ENCODE measurements at regions not wholly inside any gene's neighbourhood (a gene's known extent, or its start where the extent isn't known, plus 50 kb on each side); places are given as distances from the start of the nearest gene placed in this dataset.

- TF ChIP-seq BHLHE40 (IDR thresholded peaks at IDR 0.05; ENCODE audit: borderline replicate concordance) (no peak), SP1 (IDR thresholded peaks at IDR 0.05) (no peak), HDGF (IDR thresholded peaks at IDR 0.05; ENCODE audit: borderline replicate concordance) (no peak), FOXA1 (IDR thresholded peaks at IDR 0.05) (no peak), ZNF384 (IDR thresholded peaks at IDR 0.05) (no peak), NFRKB (IDR thresholded peaks at IDR 0.05) (no peak), ELF4 (IDR thresholded peaks at IDR 0.05) (no peak), TARDBP (IDR thresholded peaks at IDR 0.05) (no peak), ARNT (IDR thresholded peaks at IDR 0.05) (no peak), L3MBTL2 (conservative IDR thresholded peaks at IDR 0.05) (no peak), FOXK2 (IDR thresholded peaks at IDR 0.05) (no peak), FOXM1 (IDR thresholded peaks at IDR 0.05; ENCODE audit: borderline replicate concordance) (no peak)
Measured at GRCh38 chr7:113232885-113233284, 114.5 kb upstream of the SMIM30 start.

All from HEK293T (cell line).